ENCODE measurements at regions not wholly inside any gene's neighbourhood (a gene's known extent, or its start where the extent isn't known, plus 50 kb on each side); places are given as distances from the start of the nearest gene placed in this dataset.

DNA sequence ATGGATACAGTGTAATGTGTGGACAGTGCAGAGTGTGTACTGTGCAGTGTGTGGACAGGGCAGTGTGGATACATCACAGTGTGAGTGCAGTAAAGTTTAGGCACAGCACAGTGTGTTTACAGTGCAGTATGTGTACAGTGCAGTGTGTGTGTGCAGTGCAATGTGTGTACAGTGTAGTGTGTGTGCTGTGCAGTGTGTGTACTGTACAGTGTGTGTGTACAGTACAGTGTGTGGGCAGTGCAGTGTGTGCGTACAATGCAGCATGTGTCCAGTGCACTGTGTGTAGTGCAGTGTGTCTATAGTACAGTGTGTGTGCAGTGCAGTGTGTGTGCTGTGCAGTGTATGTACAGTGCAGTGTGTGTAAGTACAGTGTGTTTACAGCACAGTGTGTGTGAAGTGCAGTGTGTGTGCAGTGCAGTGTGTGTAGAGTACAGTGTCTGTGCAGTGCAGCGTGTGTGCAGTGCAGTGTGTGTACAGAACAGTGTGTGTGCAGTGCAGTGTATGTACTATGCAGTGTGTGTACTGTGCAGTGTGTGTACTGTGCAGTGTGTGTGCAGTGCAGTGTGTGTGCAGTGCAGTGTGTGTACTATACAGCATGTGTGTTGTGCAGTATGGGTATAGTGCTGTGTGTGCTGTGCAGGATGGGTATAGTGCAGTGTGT is 385.2 kb downstream of the KIF16B start:
- peaks cover 8% of the 10 kb centered on the region for H3K9me3 ChIP-seq (ENCODE audit: control insufficient read depth, insufficient read depth, low read depth, low read length)
- no peaks in the 10 kb centered on the region for H3K4me1 ChIP-seq (ENCODE audit: control insufficient read depth, extremely low read depth, insufficient read depth, low read length)
- H2AFZ ChIP-seq (ENCODE audit: low read length) = no peak overlapping the region
- H3K9ac ChIP-seq (ENCODE audit: insufficient read depth, low read length) = no peak overlapping the region
- no peaks in the 10 kb centered on the region for H3K79me2 ChIP-seq (ENCODE audit: control insufficient read depth, insufficient read depth, low read length)
- no peak overlapping the region for H3K27ac ChIP-seq (ENCODE audit: insufficient read depth, low read length)
- H3K4me3 ChIP-seq (replicated peaks in 1 of 4; ENCODE audit: control extremely low read depth in 1 of 4, insufficient read depth in 1 of 4, low read depth in 3 of 4, low read length in 4 of 4) = no peak overlapping the region
- no peak for TF ChIP-seq EZH2 (IDR thresholded peaks at IDR 0.05; ENCODE audit: low read length, missing control alignments)
- TF ChIP-seq, protein P1, sequence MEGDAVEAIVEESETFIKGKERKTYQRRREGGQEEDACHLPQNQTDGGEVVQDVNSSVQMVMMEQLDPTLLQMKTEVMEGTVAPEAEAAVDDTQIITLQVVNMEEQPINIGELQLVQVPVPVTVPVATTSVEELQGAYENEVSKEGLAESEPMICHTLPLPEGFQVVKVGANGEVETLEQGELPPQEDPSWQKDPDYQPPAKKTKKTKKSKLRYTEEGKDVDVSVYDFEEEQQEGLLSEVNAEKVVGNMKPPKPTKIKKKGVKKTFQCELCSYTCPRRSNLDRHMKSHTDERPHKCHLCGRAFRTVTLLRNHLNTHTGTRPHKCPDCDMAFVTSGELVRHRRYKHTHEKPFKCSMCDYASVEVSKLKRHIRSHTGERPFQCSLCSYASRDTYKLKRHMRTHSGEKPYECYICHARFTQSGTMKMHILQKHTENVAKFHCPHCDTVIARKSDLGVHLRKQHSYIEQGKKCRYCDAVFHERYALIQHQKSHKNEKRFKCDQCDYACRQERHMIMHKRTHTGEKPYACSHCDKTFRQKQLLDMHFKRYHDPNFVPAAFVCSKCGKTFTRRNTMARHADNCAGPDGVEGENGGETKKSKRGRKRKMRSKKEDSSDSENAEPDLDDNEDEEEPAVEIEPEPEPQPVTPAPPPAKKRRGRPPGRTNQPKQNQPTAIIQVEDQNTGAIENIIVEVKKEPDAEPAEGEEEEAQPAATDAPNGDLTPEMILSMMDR (conservative IDR thresholded peaks at IDR 0.05 in 1 of 2, IDR thresholded peaks at IDR 0.05 in 1 of 2; ENCODE audit: low read depth in 1 of 2, low read length in 2 of 2) = no peak
- H3K4me2 ChIP-seq (ENCODE audit: extremely low read depth, insufficient read depth, low read length) = no peak overlapping the region
- DNase-seq (ENCODE audit: low read depth in 2 of 2) = no peak
- H3K36me3 ChIP-seq (ENCODE audit: control insufficient read depth, insufficient read depth, low read length) = no peaks in the 10 kb centered on the region
- no peaks in the 10 kb centered on the region for H3K27me3 ChIP-seq (ENCODE audit: control insufficient read depth, insufficient read depth, low read length)
- H4K20me1 ChIP-seq (ENCODE audit: control insufficient read depth, extremely low read depth, insufficient read depth, low read length) = no peaks in the 10 kb centered on the region

DNA sequence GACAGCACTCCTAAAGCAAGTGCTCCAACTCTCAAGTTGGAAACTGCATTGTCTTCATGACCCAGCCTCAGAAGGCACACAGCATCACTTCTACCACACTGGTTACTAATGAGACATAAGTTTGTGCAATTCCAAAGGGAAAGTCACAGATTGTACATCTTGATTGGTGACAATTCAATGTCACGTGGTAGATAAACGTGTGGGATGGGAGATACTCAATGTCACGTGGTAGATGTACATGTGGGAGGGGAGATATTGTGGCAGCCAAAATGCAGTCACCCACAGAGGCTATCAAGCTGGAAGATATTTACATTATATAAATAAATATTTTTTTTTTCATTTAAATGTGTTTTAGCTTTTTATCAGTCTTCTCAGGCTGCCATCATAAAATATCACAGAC is 393.3 kb downstream of the KIF16B start:
- no peaks in the 10 kb centered on the region for H3K4me1 ChIP-seq (ENCODE audit: control insufficient read depth, extremely low read depth, insufficient read depth, low read length)
- no peaks in the 10 kb centered on the region for H3K27me3 ChIP-seq (ENCODE audit: control insufficient read depth, insufficient read depth, low read length)
- DNase-seq (ENCODE audit: low read depth in 2 of 2) = no peak
- H3K9ac ChIP-seq (ENCODE audit: insufficient read depth, low read length) = no peak overlapping the region
- H4K20me1 ChIP-seq (ENCODE audit: control insufficient read depth, extremely low read depth, insufficient read depth, low read length) = no peaks in the 10 kb centered on the region
- TF ChIP-seq, protein P1 (conservative IDR thresholded peaks at IDR 0.05 in 1 of 2, IDR thresholded peaks at IDR 0.05 in 1 of 2; ENCODE audit: low read depth in 1 of 2, low read length in 2 of 2) = no peak
- TF ChIP-seq EZH2 (IDR thresholded peaks at IDR 0.05; ENCODE audit: low read length, missing control alignments) = no peak
- H3K4me3 ChIP-seq (replicated peaks in 1 of 4; ENCODE audit: control extremely low read depth in 1 of 4, insufficient read depth in 1 of 4, low read depth in 3 of 4, low read length in 4 of 4) = no peak overlapping the region
- no peaks in the 10 kb centered on the region for H3K36me3 ChIP-seq (ENCODE audit: control insufficient read depth, insufficient read depth, low read length)
- no peaks in the 10 kb centered on the region for H3K79me2 ChIP-seq (ENCODE audit: control insufficient read depth, insufficient read depth, low read length)
- no peak overlapping the region for H3K27ac ChIP-seq (ENCODE audit: insufficient read depth, low read length)
- no peak overlapping the region for H2AFZ ChIP-seq (ENCODE audit: low read length)
- no peak overlapping the region for H3K4me2 ChIP-seq (ENCODE audit: extremely low read depth, insufficient read depth, low read length)
- H3K9me3 ChIP-seq (ENCODE audit: control insufficient read depth, insufficient read depth, low read depth, low read length) = no peaks in the 10 kb centered on the region

DNA sequence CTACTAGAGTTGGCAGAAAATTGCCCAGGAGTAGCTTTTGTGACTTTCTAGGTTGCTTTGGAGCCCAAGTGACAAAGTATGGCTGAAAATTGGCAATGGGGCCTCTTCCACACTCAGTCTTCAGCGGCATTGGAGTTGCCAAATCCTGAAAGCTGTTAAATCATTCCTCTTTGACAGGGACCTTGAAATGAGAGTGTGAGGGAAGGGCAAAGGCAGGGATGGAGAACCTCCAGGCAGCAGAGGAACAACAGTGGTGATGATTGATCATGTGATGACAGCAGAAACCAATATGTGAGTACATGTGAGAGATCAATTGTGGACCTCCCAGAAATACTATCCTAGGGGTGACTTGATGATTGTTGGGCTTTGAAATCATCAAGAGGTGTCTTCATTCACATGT is 393.9 kb downstream of the KIF16B start:
- Histone ChIP-seq H3K36me3 (ENCODE audit: control insufficient read depth, insufficient read depth, low read length) (no peaks in the 10 kb centered on the region), H3K9ac (ENCODE audit: insufficient read depth, low read length) (no peak overlapping the region), H4K20me1 (ENCODE audit: control insufficient read depth, extremely low read depth, insufficient read depth, low read length) (no peaks in the 10 kb centered on the region), H3K27ac (ENCODE audit: insufficient read depth, low read length) (no peak overlapping the region), H3K4me2 (ENCODE audit: extremely low read depth, insufficient read depth, low read length) (no peak overlapping the region), H3K4me1 (ENCODE audit: control insufficient read depth, extremely low read depth, insufficient read depth, low read length) (no peaks in the 10 kb centered on the region), H3K4me3 (replicated peaks in 1 of 4; ENCODE audit: control extremely low read depth in 1 of 4, insufficient read depth in 1 of 4, low read depth in 3 of 4, low read length in 4 of 4) (no peak overlapping the region), H3K27me3 (ENCODE audit: control insufficient read depth, insufficient read depth, low read length) (no peaks in the 10 kb centered on the region), H3K9me3 (ENCODE audit: control insufficient read depth, insufficient read depth, low read depth, low read length) (no peaks in the 10 kb centered on the region), H2AFZ (ENCODE audit: low read length) (no peak overlapping the region), H3K79me2 (ENCODE audit: control insufficient read depth, insufficient read depth, low read length) (no peaks in the 10 kb centered on the region)
- DNase-seq (ENCODE audit: low read depth in 2 of 2) = no peak
- TF ChIP-seq, protein P1 (conservative IDR thresholded peaks at IDR 0.05 in 1 of 2, IDR thresholded peaks at IDR 0.05 in 1 of 2; ENCODE audit: low read depth in 1 of 2, low read length in 2 of 2) = no peak
- no peak for TF ChIP-seq EZH2 (IDR thresholded peaks at IDR 0.05; ENCODE audit: low read length, missing control alignments)

Measured in fibroblast of lung (primary cell).